ENCODE measurements at regions not wholly inside any gene's neighbourhood (a gene's known extent, or its start where the extent isn't known, plus 50 kb on each side); places are given as distances from the start of the nearest gene placed in this dataset.

- no peak for DNase-seq
Measured at GRCh38 chr4:181507938-181508337, 735.3 kb upstream of the TENM3 start.

GRCh38 chr4:181508601-181509000 is 734.6 kb upstream of the TENM3 start:
- no peak for DNase-seq

GRCh38 chr4:181509073-181509472 is 734.1 kb upstream of the TENM3 start:
- DNase-seq: no peak

- DNase-seq: no peak
Measured at GRCh38 chr4:181517491-181517890, 725.7 kb upstream of the TENM3 start.

- no peak for DNase-seq
Measured at GRCh38 chr4:181520790-181521189, 722.4 kb upstream of the TENM3 start.

- DNase-seq: no peak
Measured at GRCh38 chr4:181523973-181524372, 719.2 kb upstream of the TENM3 start.

- DNase-seq: no peak
Measured at GRCh38 chr4:181524499-181524898, 718.7 kb upstream of the TENM3 start.

GRCh38 chr4:181525634-181526033 is 717.6 kb upstream of the TENM3 start:
- no peak for DNase-seq

GRCh38 chr4:181528570-181529184 is 714.5 kb upstream of the TENM3 start:
- peak; percentile 74 for DNase-seq

GRCh38 chr4:181529537-181529936 is 713.7 kb upstream of the TENM3 start:
- DNase-seq: no peak

GRCh38 chr4:181536196-181536746 is 706.9 kb upstream of the TENM3 start:
- no peak for DNase-seq

- no peak for DNase-seq
Measured at GRCh38 chr4:181536811-181537434, 706.3 kb upstream of the TENM3 start.

- DNase-seq: no peak
Measured at GRCh38 chr4:181538431-181538830, 704.8 kb upstream of the TENM3 start.

- no peak for DNase-seq
Measured at GRCh38 chr4:181541396-181541795, 701.8 kb upstream of the TENM3 start.

- DNase-seq: no peak
Measured at GRCh38 chr4:181548873-181549575, 694.2 kb upstream of the TENM3 start.

- DNase-seq: no peak
Measured at GRCh38 chr4:181549576-181550188, 693.5 kb upstream of the TENM3 start.

- DNase-seq: no peak
Measured at GRCh38 chr4:181550381-181550780, 692.8 kb upstream of the TENM3 start.

- no peak for DNase-seq
Measured at GRCh38 chr4:181559637-181560036, 683.6 kb upstream of the TENM3 start.

- no peak for DNase-seq
Measured at GRCh38 chr4:181562399-181562798, 680.8 kb upstream of the TENM3 start.

GRCh38 chr4:181564625-181565024 is 678.6 kb upstream of the TENM3 start:
- DNase-seq: no peak

- DNase-seq: no peak
Measured at GRCh38 chr4:181566490-181566889, 676.7 kb upstream of the TENM3 start.

- DNase-seq: peak; percentile 8
Measured at GRCh38 chr4:181569553-181569952, 673.6 kb upstream of the TENM3 start.

- no peak for DNase-seq
Measured at GRCh38 chr4:181578911-181579310, 664.3 kb upstream of the TENM3 start.

GRCh38 chr4:181579486-181579885 is 663.7 kb upstream of the TENM3 start:
- no peak for DNase-seq
